ENCODE measurements at regions not wholly inside any gene's neighbourhood (a gene's known extent, or its start where the extent isn't known, plus 50 kb on each side); places are given as distances from the start of the nearest gene placed in this dataset.
"Not testable (repeated sequence)": the region's sequence is repeated elsewhere in the genome, so short reads cannot be mapped to it uniquely, and the experiment has no call there.

DNA sequence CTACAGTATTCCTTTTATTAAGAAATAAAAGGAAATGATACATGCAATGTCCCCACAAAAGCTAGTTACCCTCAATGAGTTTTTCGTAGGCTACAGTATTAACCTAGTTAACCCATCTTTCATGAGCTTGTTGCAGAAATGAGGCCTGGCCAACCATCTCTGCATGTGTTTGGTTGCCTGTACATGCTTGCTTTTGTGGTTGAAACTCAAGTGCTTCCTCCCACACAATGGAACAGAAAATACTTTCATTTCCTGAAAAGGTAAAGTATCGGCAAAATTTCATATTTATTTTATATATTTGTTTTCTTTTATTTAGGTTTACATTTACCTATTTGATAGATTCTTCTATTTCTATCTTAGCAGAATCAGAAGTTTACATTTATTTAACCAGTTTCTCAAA lies 214.6 kb upstream of the FAM241A start:
- DNase-seq, result no peak

DNA sequence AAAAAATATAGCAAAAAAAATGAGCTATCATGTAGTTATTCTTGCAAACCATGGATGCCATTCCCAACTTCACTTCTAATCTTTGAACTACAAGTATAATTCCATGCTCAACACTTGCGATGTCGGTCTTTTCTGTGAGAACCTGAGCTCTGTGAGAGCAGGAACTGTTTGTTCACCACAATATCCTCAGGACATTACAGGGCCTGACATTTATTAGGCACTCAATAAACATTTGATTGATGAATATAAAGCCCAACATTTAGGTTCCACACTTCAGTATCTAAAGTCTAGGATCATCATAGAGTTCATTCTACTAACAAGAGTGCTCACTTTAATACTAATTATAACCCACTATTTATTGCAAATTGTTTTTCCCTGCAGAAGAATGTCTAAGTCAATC lies 211.6 kb upstream of the FAM241A start:
- no peak for DNase-seq

GRCh38 chr4:111934314-111934713 lies 210.9 kb upstream of the FAM241A start:
- DNase-seq, result no peak

- no peak for DNase-seq
Measured at GRCh38 chr4:111937368-111937767, 207.9 kb upstream of the FAM241A start.

GRCh38 chr4:111941957-111942356 lies 203.3 kb upstream of the FAM241A start:
- DNase-seq, result no peak

- DNase-seq, result no peak
Measured at GRCh38 chr4:111943796-111944203, 201.5 kb upstream of the FAM241A start.

DNA sequence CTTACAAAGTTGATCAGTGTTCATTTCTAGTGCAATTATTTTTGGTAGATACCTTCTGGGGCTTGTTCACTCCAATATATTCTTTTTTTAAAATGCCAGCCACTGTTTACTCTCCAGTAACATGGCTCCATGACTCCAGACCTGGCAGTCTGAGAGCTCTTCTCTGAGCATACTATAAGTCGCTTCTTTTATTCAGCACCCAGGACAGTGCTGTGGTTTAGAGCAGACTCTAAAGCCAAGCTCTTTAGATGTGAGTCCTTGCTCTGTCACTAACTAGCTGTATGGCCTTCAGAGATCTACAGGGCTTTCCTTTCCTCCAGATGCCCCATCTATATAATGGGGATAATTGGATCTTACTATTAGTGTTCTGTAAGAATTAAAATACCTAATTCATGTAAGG lies 200.2 kb upstream of the FAM241A start:
- DNase-seq, result no peak

- no peak for DNase-seq
Measured at GRCh38 chr4:111946800-111947199, 198.5 kb upstream of the FAM241A start.

- no peak for DNase-seq
Measured at GRCh38 chr4:111952688-111953087, 192.6 kb upstream of the FAM241A start.

DNA sequence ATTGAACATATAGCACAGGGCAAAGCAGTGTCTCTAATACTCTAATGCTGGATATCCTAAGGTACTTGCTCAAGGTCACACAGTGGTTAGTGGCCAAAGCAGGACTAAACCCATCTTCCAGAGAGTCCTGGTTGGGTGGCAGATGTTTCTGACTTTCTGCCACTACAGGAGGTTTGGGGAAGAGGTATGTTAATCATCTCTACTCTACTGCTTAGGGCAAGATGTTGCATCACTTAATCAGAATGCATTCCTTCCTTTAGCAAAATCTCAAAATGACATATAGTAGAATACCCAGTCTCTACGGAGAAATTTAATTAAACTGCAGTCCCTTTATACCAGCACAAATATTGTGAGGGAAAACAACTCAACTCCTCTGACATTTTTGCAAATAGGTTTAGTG lies 190.7 kb upstream of the FAM241A start:
- DNase-seq, result no peak

DNA sequence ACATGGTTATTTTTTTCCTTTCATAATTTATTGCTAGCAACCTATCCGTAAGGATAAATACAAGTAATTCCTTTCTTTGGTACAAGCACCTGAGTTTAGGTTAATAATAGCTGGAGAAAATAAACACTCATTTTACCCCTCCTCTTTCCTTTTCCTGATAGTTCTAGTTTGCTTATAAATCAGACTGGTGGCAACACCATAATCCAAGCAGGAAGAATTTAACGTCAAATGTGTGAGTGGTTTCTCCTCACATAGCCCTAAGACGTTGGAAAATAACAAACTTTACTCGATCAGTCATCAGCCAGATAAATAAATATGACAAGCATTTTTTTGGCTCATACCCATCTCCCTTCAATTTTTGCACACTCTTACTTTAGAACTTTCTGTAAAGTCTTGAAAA lies 190.3 kb upstream of the FAM241A start:
- no peak for DNase-seq

DNA sequence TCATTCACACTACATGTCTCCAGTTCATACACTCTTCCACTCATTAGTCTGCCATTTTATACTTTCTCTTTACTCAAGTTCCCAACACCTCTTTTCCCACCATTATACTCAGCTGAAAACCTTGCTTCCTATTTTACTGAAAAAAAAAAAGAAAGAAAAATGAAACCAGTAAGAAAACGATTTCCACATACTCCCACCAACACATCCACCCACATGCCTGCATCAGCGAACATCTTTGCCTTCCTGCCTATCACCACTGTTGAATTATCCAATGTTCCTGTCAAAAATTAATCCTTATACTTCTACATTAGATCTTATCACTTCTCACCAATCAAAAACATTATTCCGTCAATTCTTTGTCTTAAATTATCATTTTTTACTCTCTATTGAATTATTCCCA lies 188.1 kb upstream of the FAM241A start:
- no peak for DNase-seq

DNA sequence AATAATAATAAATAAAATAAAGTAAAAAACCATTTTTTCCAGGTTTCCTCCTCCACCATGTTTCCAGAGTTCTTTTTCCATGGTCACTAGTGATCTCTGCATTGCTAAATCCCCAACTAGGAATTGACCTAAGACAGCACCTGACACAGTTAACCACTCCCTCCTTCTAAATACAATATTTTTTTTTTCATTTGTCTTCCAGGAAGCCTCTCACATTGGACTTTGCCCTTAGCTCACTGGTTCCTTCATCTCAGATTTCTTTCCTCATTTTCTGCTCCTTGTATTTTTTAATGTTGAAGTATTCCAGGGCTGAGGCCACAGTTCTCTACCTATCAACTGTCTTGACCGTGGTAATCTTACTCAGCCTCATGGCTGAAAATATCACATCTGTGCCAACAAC lies 187.3 kb upstream of the FAM241A start:
- DNase-seq, result no peak

GRCh38 chr4:111959222-111959621 lies 186.0 kb upstream of the FAM241A start:
- no peak for DNase-seq

GRCh38 chr4:111960241-111960667 lies 185.0 kb upstream of the FAM241A start:
- no peak for DNase-seq

GRCh38 chr4:111961026-111961425 lies 184.2 kb upstream of the FAM241A start:
- DNase-seq, result not testable (repeated sequence)

- no peak for DNase-seq
Measured at GRCh38 chr4:111961809-111962208, 183.4 kb upstream of the FAM241A start.

GRCh38 chr4:111963158-111963700 lies 182.0 kb upstream of the FAM241A start:
- DNase-seq, result no peak

DNA sequence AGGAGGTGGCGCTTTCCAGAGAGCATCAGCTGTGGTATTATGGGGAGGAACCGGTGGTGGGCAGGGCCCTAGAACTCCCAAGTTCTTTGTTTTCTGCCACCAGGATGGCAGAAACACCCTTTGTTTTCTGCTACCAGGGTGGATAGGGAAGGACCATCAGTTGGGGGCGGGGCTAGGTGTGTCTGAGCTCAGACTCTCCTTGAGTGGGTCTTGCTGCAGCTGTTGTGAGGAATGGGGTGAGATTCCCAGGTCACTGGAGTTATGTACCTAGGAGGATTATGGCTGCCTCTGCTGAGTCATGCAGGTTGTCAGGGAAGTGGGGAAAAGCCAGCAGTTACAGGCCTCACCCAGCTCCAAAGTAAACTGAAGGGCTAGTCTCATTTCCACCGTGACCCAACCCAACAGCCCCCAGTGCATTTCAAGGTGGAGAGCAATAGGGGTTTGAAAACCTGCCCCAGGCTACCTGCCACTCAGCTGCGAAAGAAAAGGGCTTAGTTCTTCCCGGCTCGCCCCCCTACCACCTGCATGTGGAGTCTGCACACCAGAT lies 167.8 kb upstream of the FAM241A start:
- DNase-seq, result no peak

DNA sequence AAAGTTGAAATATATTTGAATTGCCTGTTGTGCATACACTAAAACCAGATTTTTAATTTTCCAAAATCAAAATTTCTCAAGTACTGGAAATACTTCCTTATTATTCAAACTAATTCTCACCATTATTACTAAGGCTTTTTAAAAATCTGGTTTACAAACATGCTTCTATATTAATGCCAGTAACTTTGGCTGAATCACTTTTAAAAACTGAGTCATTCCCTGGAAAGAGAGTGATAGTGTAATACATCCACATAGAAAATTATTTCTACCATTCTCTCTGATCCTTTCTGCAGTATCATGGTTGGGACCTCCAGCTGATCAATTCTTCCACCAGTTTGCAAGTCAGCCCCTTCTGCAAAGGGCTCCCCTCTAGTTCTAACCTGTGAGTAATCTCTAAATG lies 165.3 kb upstream of the FAM241A start:
- no peak for DNase-seq

DNA sequence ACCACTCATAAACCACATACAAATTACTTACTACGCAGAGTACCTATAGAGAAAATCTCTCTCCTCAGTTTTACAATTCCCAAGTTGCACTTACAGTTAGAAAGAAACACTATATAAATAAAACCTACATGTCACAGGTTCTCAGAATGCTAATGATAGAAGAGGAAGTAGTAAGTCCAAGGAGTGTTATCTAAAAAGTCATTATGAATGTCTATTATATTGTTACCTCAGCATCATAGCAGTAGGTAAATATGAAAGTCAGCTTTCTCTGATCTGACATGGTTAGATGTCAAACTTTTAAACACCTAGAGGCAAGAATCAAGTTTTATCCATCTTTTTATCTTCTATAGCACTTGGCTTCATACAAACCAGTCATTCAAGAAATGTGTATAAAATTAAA lies 163.2 kb upstream of the FAM241A start:
- DNase-seq, result no peak

GRCh38 chr4:111984169-111984819 lies 161.0 kb upstream of the FAM241A start:
- DNase-seq, result no peak

- DNase-seq, result no peak
Measured at GRCh38 chr4:111985426-111985825, 159.8 kb upstream of the FAM241A start.

GRCh38 chr4:111986095-111986494 lies 159.2 kb upstream of the FAM241A start:
- DNase-seq, result no peak

- no peak for DNase-seq
Measured at GRCh38 chr4:111988514-111988913, 156.7 kb upstream of the FAM241A start.

Data from activated T-cell treated with anti-CD3 and anti-CD28 coated beads, Interleukin-2, amount 50 U/mL, for 48 hours (primary cell).